GM12891 (cell line): ENCODE measurements at regions not wholly inside any gene's neighbourhood (a gene's known extent, or its start where the extent isn't known, plus 50 kb on each side); places are given as distances from the start of the nearest gene placed in this dataset.

ENCODE experiments used
- POLR2A ChIP-seq: IDR thresholded peaks from 2 replicates; pipeline ENCODE4 v1.6.1; 2011; ENCODE audit warnings: low read depth, low read length, control low read depth
- SPI1 ChIP-seq: IDR thresholded peaks from 2 replicates; pipeline ENCODE4 v1.6.1; 2011; ENCODE audit warnings: low read depth, low read length, control low read depth
- TAF1 ChIP-seq: IDR thresholded peaks from 2 replicates; pipeline ENCODE4 v1.6.1; 2011; ENCODE audit warnings: low read depth, low read length, control low read depth

DNA sequence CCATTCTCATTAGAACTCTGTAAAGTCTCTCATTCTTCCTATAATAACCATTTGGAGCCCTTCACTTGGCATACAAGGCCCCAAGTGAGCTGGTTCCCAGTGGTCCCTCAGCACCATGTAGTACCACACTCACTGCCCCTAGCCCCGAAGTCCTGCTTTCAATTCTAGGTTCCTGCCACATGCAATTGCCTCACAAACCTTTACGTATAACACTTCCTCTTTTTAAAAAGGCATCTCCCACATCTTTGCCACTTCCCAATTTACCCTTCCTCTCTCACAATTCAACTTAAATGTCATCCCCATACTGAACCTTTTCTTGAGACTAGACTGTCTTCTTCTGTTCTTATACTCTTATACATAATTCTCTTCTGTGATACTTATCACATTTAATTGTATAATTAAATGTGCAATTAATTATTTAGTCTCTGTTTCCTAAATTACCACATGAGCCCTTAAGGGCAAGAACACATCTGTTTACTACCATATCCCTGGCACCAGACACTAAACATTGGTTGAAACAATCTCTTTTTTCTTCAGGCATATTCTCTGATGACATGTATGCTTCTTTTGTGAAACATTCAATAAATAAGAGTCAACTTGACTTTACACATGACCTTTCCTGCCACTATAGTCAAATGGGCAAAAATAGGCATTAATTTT is 304.0 kb downstream of the SPRY2 start:
- TF ChIP-seq TAF1 = no peak
- no peak for TF ChIP-seq POLR2A
- peak; percentile 97 for TF ChIP-seq SPI1
